ENCODE measurements at regions not wholly inside any gene's neighbourhood (a gene's known extent, or its start where the extent isn't known, plus 50 kb on each side); places are given as distances from the start of the nearest gene placed in this dataset.

- Histone ChIP-seq H3K4me1 (replicated peaks in 1 of 2) (peaks cover 0 to 12% of the 10 kb centered on the region in 2 donors), H3K4me3 (peak overlapping the region in 1 of 4 donors; percentile 41), H3K9me3 (replicated peaks in 1 of 3) (no peaks in the 10 kb centered on the region), H3K27me3 (no peaks in the 10 kb centered on the region), H3K27ac (no peak overlapping the region), H3K36me3 (replicated peaks in 1 of 2) (no peaks in the 10 kb centered on the region)
- TF ChIP-seq CTCF (IDR thresholded peaks at IDR 0.05) (no peak), POLR2A (IDR thresholded peaks at IDR 0.05) (no peak)
- intact Hi-C loops (cut with DNase I): no loop called here
- 72 to 79% (median 74%) methylated on average over 7 to 8 of the region's 8 CpGs for WGBS, 4 donors
- DNase-seq: no peak
Measured at GRCh38 chr3:194057570-194058188, 78.3 kb upstream of the HES1 start.

GRCh38 chr3:194058189-194058571 is 77.8 kb upstream of the HES1 start:
- intact Hi-C loops (cut with DNase I): no loop called here
- H3K27ac ChIP-seq: peak overlapping the region in 1 of 5 donors; percentile 1
- peak overlapping the region in 1 of 4 donors; percentile 41 for H3K4me3 ChIP-seq
- H3K36me3 ChIP-seq (replicated peaks in 1 of 2): no peaks in the 10 kb centered on the region
- no peaks in the 10 kb centered on the region for H3K9me3 ChIP-seq (replicated peaks in 1 of 3)
- peak; percentile 47 to 65 (median 57) for DNase-seq
- no peaks in the 10 kb centered on the region for H3K27me3 ChIP-seq
- H3K4me1 ChIP-seq (replicated peaks in 1 of 2): peaks cover 0 to 12% of the 10 kb centered on the region in 2 donors
- WGBS, 4 donors: 0 to 16% (median 4%) methylated on average over 6 to 31 of the region's 31 CpGs
- TF ChIP-seq POLR2A (IDR thresholded peaks at IDR 0.05) (no peak), CTCF (IDR thresholded peaks at IDR 0.05) (no peak)

GRCh38 chr3:194058753-194059152 is 77.2 kb upstream of the HES1 start:
- Histone ChIP-seq H3K27ac (no peak overlapping the region), H3K36me3 (replicated peaks in 1 of 2) (no peaks in the 10 kb centered on the region), H3K4me3 (peak overlapping the region in 1 of 4 donors; percentile 41), H3K27me3 (no peaks in the 10 kb centered on the region), H3K4me1 (replicated peaks in 1 of 2) (peaks cover 0 to 12% of the 10 kb centered on the region in 2 donors), H3K9me3 (replicated peaks in 1 of 3) (no peaks in the 10 kb centered on the region)
- TF ChIP-seq CTCF (IDR thresholded peaks at IDR 0.05): no peak
- no peak for DNase-seq
- intact Hi-C loops (cut with DNase I): no loop called here
- WGBS, 4 donors: 53 to 75% (median 62%) methylated on average over 1 of the region's 1 CpG

- DNase-seq: peak in 1 of 7 donors; percentile 17
- intact Hi-C loops (cut with DNase I): no loop called here
- H3K4me3 ChIP-seq: no peak overlapping the region
- H3K4me1 ChIP-seq (replicated peaks in 1 of 2): peaks cover 0 to 12% of the 10 kb centered on the region in 2 donors
- H3K27ac ChIP-seq: no peak overlapping the region
- no peaks in the 10 kb centered on the region for H3K27me3 ChIP-seq
- H3K36me3 ChIP-seq (replicated peaks in 1 of 2): no peaks in the 10 kb centered on the region
- no peaks in the 10 kb centered on the region for H3K9me3 ChIP-seq (replicated peaks in 1 of 3)
- no peak for TF ChIP-seq POLR2A (IDR thresholded peaks at IDR 0.05)
- WGBS, 4 donors: 80 to 98% (median 96%) methylated on average over 3 of the region's 3 CpGs
Measured at GRCh38 chr3:194061421-194062030, 74.4 kb upstream of the HES1 start.

GRCh38 chr3:194062830-194063229 is 73.1 kb upstream of the HES1 start:
- Histone ChIP-seq H3K27ac (no peak overlapping the region), H3K9me3 (replicated peaks in 1 of 3) (no peaks in the 10 kb centered on the region), H3K27me3 (no peaks in the 10 kb centered on the region), H3K4me3 (no peak overlapping the region), H3K36me3 (replicated peaks in 1 of 2) (no peaks in the 10 kb centered on the region), H3K4me1 (replicated peaks in 1 of 2) (peaks cover 0 to 8% of the 10 kb centered on the region in 2 donors)
- intact Hi-C loops (cut with DNase I): no loop called here
- DNase-seq: peak in 1 of 7 donors; percentile 18
- WGBS, 4 donors: 50 to 71% (median 67%) methylated on average over 3 of the region's 3 CpGs
- TF ChIP-seq POLR2A (IDR thresholded peaks at IDR 0.05) (no peak), CTCF (IDR thresholded peaks at IDR 0.05) (no peak)

Measured in adrenal gland (tissue), 9 donors.